ENCODE measurements at regions not wholly inside any gene's neighbourhood (a gene's known extent, or its start where the extent isn't known, plus 50 kb on each side); places are given as distances from the start of the nearest gene placed in this dataset.

- Histone ChIP-seq H3K4me1 (ENCODE audit: control insufficient read depth, insufficient read depth, low read length) (no peaks in the 10 kb centered on the region), H3K56ac (ENCODE audit: extremely low read depth, insufficient read depth, low read length) (no peak overlapping the region), H3K23ac (ENCODE audit: low read depth, low read length) (no peak overlapping the region), H2AFZ (replicated peaks; ENCODE audit: low read length, poor library complexity) (no peak overlapping the region), H3K27me3 (ENCODE audit: control insufficient read depth, insufficient read depth, low read length) (no peaks in the 10 kb centered on the region), H3K9ac (ENCODE audit: low read depth, low read length) (no peak overlapping the region), H3K4ac (ENCODE audit: low read depth, low read length) (no peak overlapping the region), H3K27ac (ENCODE audit: insufficient read depth, low read length) (no peak overlapping the region), H2AK5ac (ENCODE audit: low read depth, low read length) (no peak overlapping the region), H2BK5ac (ENCODE audit: low read depth, low read length, poor library complexity, severe bottlenecking) (no peak overlapping the region), H2BK20ac (ENCODE audit: low read depth, low read length) (no peak overlapping the region), H4K20me1 (ENCODE audit: insufficient read depth, low read length) (no peaks in the 10 kb centered on the region), H3K4me3 (ENCODE audit: insufficient read depth, low read depth, low read length) (no peak overlapping the region), H2BK120ac (ENCODE audit: low read depth, low read length) (no peak overlapping the region), H4K5ac (ENCODE audit: low read depth, low read length) (no peak overlapping the region), H4K8ac (ENCODE audit: low read depth in 2 of 2, low read length in 2 of 2) (no peak overlapping the region), H3K4me2 (ENCODE audit: low read depth, low read length) (no peak overlapping the region), H3K9me3 (ENCODE audit: control insufficient read depth, insufficient read depth, low read length) (0 out of 2 replicates have a peak, but pooled peaks cover 4% of the 10 kb centered on the region), H2BK15ac (ENCODE audit: low read depth, low read length) (no peak overlapping the region), H3K36me3 (ENCODE audit: control insufficient read depth, insufficient read depth, low read length) (no peaks in the 10 kb centered on the region), H3K14ac (replicated peaks; ENCODE audit: low read depth, low read length) (no peak overlapping the region), H2AK9ac (replicated peaks; ENCODE audit: low read depth, low read length, poor library complexity) (no peak overlapping the region), H3K9me1 (ENCODE audit: insufficient read depth, low read length) (no peaks in the 10 kb centered on the region), H3K18ac (ENCODE audit: low read depth, low read length) (no peak overlapping the region), H4K91ac (ENCODE audit: insufficient read depth, low read depth, low read length) (no peak overlapping the region), H3K79me1 (ENCODE audit: low read depth in 1 of 2, low read length in 2 of 2) (no peaks in the 10 kb centered on the region)
- intact Hi-C loops (cut with micrococcal nuclease) = no loop called here
- in situ Hi-C loops (cut with MboI; ENCODE audit: low sequenced_read_pairs) = no loop called here
- no peak for ATAC-seq (ENCODE audit: low read depth)
- CTCF ChIA-PET = no interaction called here
- dilution Hi-C loops (cut with HindIII; ENCODE audit: low sequenced_read_pairs, unreplicated experiment) = no loop called here
- WGBS, 2 experiments (ENCODE audit: extremely low coverage in 2 of 2, insufficient read length in 1 of 2) = no CpG with 5 or more reads among the region's 3 CpGs
- no peak for DNase-seq
- TF ChIP-seq MXI1 (IDR thresholded peaks at IDR 0.05; ENCODE audit: borderline replicate concordance, low read depth, low read length) (no peak), MAFK (IDR thresholded peaks at IDR 0.05; ENCODE audit: low read depth, low read length) (no peak), USF2 (IDR thresholded peaks at IDR 0.05; ENCODE audit: low read depth, low read length) (no peak), SMC3 (IDR thresholded peaks at IDR 0.05; ENCODE audit: low read depth, low read length) (no peak), RFX5 (IDR thresholded peaks at IDR 0.05; ENCODE audit: low read depth, low read length) (no peak), MAZ (IDR thresholded peaks at IDR 0.05; ENCODE audit: borderline replicate concordance, low read depth, low read length) (no peak), CEBPB (IDR thresholded peaks at IDR 0.05; ENCODE audit: low read depth, low read length) (no peak), CTCF (conservative IDR thresholded peaks at IDR 0.05; ENCODE audit: low read depth, low read length) (no peak), CHD1 (IDR thresholded peaks at IDR 0.05; ENCODE audit: low read depth, low read length) (no peak), RAD21 (IDR thresholded peaks at IDR 0.05; ENCODE audit: low read length) (no peak)
- POLR2A ChIA-PET (ENCODE audit: unreplicated experiment) = no interaction called here
- BruUV-seq (replicated peaks) = no TSS peak
Observed at GRCh38 chr5:18882154-18882553, 1105.8 kb downstream of the CDH18 start.

All from IMR-90 (cell line).